Kidney (tissue), 13 donors: ENCODE measurements at regions not wholly inside any gene's neighbourhood (a gene's known extent, or its start where the extent isn't known, plus 50 kb on each side); places are given as distances from the start of the nearest gene placed in this dataset.

Experiments
- DNase-seq, 5 donors: peaks; one replicate each; pipeline ENCODE4 v3.0.0-alpha.2; 2013 to 2020
- FAIRE-seq: peaks from 2 replicates; lab custom pipeline; 2012; peaks lifted over from hg19 to GRCh38; lab: Jason Lieb, UNC
- H3K27ac ChIP-seq, 2 donors: one replicate each; pipeline ENCODE4 v1.7.0; 2013; ENCODE audit warnings: low read depth in 2 of 2, low read length in 2 of 2, inconsistent platforms in 1 of 2
- H3K27me3 ChIP-seq: one replicate; pipeline ENCODE4 v1.7.1; 2013; ENCODE audit warnings: low read length, inconsistent platforms; ENCODE audit not compliant: control insufficient read depth, insufficient read depth
- H3K36me3 ChIP-seq, 3 donors: one replicate each; pipeline versions ENCODE4 v1.7.0 to v1.7.1; 2013; ENCODE audit warnings: low read length in 3 of 3, control low read depth in 1 of 3, inconsistent platforms in 1 of 3; ENCODE audit not compliant: insufficient read depth in 3 of 3, control insufficient read depth in 2 of 3
- H3K4me1 ChIP-seq, 3 donors: one replicate each; pipeline versions ENCODE4 v1.7.0 to v1.7.1; 2013; ENCODE audit warnings: low read length in 3 of 3, inconsistent platforms in 1 of 3, low read depth in 1 of 3; ENCODE audit not compliant: control insufficient read depth in 2 of 3, insufficient read depth in 2 of 3
- H3K4me3 ChIP-seq, 3 donors: one replicate each; pipeline versions ENCODE4 v1.7.0 to v1.8.1; 2013; ENCODE audit warnings: low read length in 3 of 3, control low read depth in 1 of 3, inconsistent platforms in 1 of 3
- H3K9ac ChIP-seq, 3 donors: one replicate each; pipeline versions ENCODE4 v1.7.0 to v1.7.1; 2013; ENCODE audit warnings: low read length in 3 of 3, control low read depth in 1 of 3, inconsistent platforms in 1 of 3
- H3K9me3 ChIP-seq, 3 donors: one replicate each; pipeline versions ENCODE4 v1.7.0 to v1.7.1; 2013; ENCODE audit warnings: low read length in 3 of 3, control low read depth in 1 of 3, inconsistent platforms in 1 of 3; ENCODE audit not compliant: control insufficient read depth in 2 of 3, insufficient read depth in 1 of 3
- intact Hi-C: fragments of 100-400 bp; cut with DNase I; formaldehyde crosslinking; loops from one replicate; pipeline ENCODE4 v1.11.1; 2022
- TF ChIP-seq, protein P1 (sequence below): IDR thresholded peaks from 3 replicates; pipeline ENCODE4 v1.5.1; 2012; ENCODE audit warnings: mild to moderate bottlenecking, moderate library complexity, borderline replicate concordance; ENCODE audit not compliant: insufficient read depth; ENCODE audit errors: extremely low read depth
- donor health status: control.
- donor health status: control.
- donor health status: control.
- donor health status: control.
- donor health status: control.
- donor health status: DM: yes; HTN: yes; CAD: no.
- donor health status: Normal renal cell carcinoma (clear cell type).

DNA sequence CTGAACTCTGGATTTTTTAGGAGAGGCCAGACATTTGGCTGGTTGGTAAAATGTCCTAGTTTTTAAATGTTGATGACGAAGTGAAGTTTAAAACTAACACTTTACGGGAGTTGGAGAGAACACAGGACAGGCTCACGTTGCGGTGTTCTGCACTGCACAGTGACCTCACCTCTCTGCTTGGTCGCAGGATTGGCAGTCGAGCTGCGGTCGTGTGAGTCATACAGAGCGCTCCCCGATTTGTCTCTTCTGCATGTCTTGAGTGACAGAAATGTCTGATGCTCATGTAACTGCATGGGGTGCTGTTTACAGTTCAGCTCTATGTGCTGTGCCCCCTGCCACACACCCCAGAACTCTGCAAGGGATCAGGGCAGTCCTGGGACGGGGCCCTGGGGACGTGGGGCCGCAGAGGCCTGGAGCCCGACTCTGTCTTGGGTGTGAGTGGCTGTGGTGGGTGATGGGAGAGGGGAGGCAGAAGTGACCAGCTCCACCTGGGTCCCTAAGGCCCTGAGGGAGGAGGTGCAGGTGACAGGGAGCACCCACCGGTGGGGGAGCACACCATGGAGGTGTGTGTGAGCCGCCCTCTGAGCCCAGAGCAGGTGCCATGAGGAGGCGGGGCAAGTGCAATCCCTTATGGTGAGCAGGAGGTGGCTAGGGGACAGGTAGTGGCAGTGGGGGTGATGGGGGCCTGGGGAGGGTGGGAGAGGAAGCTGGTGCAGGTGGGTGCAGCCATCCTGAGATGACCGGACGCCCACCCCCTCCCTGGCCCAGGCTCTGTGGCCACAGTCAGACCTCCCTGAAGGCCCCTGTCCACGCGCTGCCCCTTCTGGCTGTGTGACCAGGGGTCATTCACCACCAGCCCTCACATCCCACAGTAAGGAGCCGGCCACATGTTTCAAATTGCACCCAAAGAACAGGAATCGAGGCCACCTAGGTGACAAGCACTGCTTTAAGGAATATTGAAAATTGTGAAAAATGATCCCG is 77.9 kb upstream of the ADRA2C start:
- no peaks in the 10 kb centered on the region for H3K36me3 ChIP-seq
- no peaks in the 10 kb centered on the region for H3K9me3 ChIP-seq
- DNase-seq (peak in 2 of 5 donors; percentile 35 to 57), FAIRE-seq (no peak)
- H3K4me1 ChIP-seq, result no peaks in the 10 kb centered on the region
- no peak overlapping the region for H3K27ac ChIP-seq
- intact Hi-C loops, result no loop called here
- TF ChIP-seq, protein P1, sequence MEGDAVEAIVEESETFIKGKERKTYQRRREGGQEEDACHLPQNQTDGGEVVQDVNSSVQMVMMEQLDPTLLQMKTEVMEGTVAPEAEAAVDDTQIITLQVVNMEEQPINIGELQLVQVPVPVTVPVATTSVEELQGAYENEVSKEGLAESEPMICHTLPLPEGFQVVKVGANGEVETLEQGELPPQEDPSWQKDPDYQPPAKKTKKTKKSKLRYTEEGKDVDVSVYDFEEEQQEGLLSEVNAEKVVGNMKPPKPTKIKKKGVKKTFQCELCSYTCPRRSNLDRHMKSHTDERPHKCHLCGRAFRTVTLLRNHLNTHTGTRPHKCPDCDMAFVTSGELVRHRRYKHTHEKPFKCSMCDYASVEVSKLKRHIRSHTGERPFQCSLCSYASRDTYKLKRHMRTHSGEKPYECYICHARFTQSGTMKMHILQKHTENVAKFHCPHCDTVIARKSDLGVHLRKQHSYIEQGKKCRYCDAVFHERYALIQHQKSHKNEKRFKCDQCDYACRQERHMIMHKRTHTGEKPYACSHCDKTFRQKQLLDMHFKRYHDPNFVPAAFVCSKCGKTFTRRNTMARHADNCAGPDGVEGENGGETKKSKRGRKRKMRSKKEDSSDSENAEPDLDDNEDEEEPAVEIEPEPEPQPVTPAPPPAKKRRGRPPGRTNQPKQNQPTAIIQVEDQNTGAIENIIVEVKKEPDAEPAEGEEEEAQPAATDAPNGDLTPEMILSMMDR, result no peak
- H3K27me3 ChIP-seq, result no peaks in the 10 kb centered on the region
- H3K4me3 ChIP-seq, result no peak overlapping the region
- H3K9ac ChIP-seq, result no peak overlapping the region

DNA sequence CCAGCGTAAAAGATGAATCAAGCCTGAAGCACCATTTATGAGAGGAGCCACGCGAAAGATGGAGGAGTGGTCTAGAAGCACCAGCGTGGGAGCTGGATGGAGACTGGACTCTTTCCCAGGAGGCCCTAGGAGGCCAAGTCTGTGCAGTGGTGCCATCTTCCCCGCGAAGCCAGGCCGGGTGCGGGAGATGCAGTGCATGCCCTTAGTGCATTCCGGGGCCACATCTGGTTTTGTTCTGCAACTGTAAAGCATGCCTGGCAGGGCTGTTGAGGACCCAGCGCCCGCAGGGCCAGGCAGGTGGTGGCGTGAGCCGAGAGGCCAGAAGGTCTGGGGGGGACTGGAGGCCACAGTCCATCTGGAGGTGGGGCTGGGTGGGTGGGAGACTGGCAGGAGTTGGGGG is 78.6 kb upstream of the ADRA2C start:
- no peak for FAIRE-seq
- Histone ChIP-seq H3K36me3 (no peaks in the 10 kb centered on the region), H3K27me3 (no peaks in the 10 kb centered on the region), H3K27ac (no peak overlapping the region), H3K4me1 (no peaks in the 10 kb centered on the region), H3K9ac (no peak overlapping the region), H3K9me3 (no peaks in the 10 kb centered on the region), H3K4me3 (no peak overlapping the region)
- peak in 2 of 5 donors; percentile 32 to 44 for DNase-seq
- intact Hi-C loops, result no loop called here
- TF ChIP-seq, protein P1, result no peak

DNA sequence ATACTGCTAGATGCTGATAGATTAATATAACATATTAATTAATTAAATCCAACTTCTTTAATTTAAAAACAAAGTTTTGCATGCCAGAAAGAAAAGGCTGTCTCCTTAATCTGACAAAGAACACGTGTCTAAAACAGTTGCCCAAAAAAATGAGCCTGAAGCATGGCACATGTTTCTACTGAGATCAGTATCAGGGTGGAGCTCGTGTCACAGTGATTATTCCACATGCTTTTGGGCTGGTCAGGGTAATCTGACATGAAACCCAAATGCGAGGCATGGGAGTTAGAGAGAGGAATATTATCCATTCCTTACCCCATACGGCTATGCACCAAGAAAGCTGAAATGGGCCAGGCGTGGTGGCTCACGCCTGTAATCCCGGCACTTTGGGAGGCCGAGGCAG is 79.4 kb upstream of the ADRA2C start:
- H3K4me3 ChIP-seq, result no peak overlapping the region
- FAIRE-seq, result no peak
- no peaks in the 10 kb centered on the region for H3K36me3 ChIP-seq
- no peak overlapping the region for H3K27ac ChIP-seq
- TF ChIP-seq, protein P1, result no peak
- intact Hi-C loops, result no loop called here
- no peaks in the 10 kb centered on the region for H3K27me3 ChIP-seq
- H3K9ac ChIP-seq, result no peak overlapping the region
- H3K4me1 ChIP-seq, result no peaks in the 10 kb centered on the region
- DNase-seq, result peak in 1 of 5 donors; percentile 36
- H3K9me3 ChIP-seq, result no peaks in the 10 kb centered on the region
